ENCODE measurements at regions not wholly inside any gene's neighbourhood (a gene's known extent, or its start where the extent isn't known, plus 50 kb on each side); places are given as distances from the start of the nearest gene placed in this dataset.

DNA sequence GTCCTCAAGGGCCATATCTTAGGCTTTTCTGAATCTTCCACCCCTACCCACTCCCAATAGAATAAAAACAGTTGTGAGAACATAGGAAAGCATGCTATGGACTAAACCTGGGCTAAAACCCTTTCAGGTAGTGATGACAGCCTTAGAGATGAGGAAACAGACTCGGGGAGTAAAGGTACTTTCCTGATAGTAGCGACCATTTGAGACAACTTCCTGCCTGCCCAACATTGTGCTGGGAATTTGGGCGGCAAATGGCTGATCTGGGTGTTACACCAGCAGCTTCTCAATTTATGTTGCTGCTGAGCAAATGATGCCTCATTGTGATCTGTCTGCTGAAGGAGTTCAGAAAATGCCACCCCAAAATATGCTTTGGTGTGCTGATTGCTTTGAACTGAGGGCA, 66.6 kb downstream of the TMEM17 start:
- no peak for DNase-seq (ENCODE audit: low read depth)
- H3K4me3 ChIP-seq (ENCODE audit: low read depth, low read length), result no peak overlapping the region
- TF ChIP-seq, protein P1, sequence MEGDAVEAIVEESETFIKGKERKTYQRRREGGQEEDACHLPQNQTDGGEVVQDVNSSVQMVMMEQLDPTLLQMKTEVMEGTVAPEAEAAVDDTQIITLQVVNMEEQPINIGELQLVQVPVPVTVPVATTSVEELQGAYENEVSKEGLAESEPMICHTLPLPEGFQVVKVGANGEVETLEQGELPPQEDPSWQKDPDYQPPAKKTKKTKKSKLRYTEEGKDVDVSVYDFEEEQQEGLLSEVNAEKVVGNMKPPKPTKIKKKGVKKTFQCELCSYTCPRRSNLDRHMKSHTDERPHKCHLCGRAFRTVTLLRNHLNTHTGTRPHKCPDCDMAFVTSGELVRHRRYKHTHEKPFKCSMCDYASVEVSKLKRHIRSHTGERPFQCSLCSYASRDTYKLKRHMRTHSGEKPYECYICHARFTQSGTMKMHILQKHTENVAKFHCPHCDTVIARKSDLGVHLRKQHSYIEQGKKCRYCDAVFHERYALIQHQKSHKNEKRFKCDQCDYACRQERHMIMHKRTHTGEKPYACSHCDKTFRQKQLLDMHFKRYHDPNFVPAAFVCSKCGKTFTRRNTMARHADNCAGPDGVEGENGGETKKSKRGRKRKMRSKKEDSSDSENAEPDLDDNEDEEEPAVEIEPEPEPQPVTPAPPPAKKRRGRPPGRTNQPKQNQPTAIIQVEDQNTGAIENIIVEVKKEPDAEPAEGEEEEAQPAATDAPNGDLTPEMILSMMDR (IDR thresholded peaks at IDR 0.05; ENCODE audit: insufficient read depth, low read length), result no peak

DNA sequence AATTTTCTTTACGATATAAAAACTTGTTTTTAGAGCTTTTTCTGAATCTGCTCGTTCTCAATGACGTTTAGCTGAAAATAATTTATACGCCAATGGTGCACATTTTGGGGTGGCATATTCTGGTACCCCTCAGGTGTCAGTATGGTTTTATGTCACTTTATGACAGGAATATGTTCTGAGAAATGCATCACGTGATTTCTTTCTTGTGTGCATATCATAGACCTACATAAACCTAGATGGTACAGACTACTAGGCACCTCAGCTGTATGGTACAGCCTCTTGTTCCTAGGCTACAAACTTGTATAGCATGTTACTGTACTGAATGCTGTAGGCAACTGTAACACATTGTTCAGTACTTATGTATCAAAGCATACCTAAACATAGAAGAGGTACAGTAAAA, 68.2 kb downstream of the TMEM17 start:
- no peak overlapping the region for H3K4me3 ChIP-seq (ENCODE audit: low read depth, low read length)
- TF ChIP-seq, protein P1 (IDR thresholded peaks at IDR 0.05; ENCODE audit: insufficient read depth, low read length), result no peak
- no peak for DNase-seq (ENCODE audit: low read depth)

DNA sequence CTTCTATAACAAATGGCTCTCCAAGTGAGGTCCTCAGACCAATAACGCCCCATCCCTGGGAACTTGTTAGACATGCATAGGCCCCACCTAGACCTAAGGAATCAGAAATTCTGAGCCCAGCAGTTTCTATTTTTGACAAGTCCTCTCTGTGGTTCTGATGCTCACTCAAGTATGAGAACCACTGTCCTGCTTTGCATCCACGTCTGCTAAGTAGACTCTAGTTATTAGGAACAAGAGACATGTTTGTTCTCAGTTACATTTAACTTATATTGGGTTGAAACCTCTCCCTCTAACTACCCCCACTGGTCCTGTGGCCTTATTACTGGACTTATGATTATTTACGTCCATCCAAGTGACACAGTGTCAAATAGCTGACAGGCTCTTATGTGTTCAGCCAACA, 70.3 kb downstream of the TMEM17 start:
- DNase-seq (ENCODE audit: low read depth), result no peak
- H3K4me3 ChIP-seq (ENCODE audit: low read depth, low read length), result no peak overlapping the region
- TF ChIP-seq, protein P1 (IDR thresholded peaks at IDR 0.05; ENCODE audit: insufficient read depth, low read length), result no peak

DNA sequence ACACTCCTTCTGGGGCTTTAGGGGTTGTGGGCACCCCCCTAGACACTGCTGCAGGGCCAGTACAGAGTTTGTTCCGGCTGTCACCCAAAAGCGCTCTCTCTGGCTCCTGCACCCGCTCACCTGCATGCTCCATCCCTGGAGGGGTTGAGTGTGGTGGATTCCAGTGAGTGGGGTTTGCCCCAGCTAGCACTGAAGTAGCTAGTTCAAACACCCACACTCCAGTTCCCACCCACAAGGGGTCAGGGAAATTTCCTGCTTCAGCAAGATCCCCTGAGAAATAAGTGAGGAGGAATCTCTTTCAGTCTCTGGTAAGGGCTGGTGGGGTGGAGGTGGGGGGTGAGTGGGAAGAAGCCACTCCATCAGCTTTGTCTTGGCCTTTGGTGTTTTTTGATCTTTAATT, 73.6 kb downstream of the TMEM17 start:
- DNase-seq (ENCODE audit: low read depth), result no peak
- TF ChIP-seq, protein P1 (IDR thresholded peaks at IDR 0.05; ENCODE audit: insufficient read depth, low read length), result no peak
- H3K4me3 ChIP-seq (ENCODE audit: low read depth, low read length), result no peak overlapping the region

DNA sequence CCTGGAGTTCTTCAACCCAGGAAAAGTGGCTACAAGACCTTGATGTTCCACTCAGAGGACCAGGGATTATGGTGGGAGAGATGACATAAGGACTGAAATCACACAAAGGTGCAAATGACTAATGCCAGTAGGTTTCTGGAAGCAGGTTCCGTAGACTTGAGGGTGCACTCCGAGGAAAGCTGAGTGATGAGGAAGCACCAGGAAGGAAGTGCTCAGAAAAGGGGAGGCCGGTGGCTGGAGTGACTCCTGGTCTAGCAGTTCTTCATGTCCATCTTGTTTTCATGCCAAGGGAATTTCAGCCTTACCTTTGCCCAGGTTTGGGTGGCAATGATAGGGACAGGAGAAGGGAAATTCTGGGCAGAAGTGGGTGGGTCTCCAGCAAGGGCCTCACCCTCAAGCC, 74.5 kb downstream of the TMEM17 start:
- H3K4me3 ChIP-seq (ENCODE audit: low read depth, low read length), result no peak overlapping the region
- TF ChIP-seq, protein P1 (IDR thresholded peaks at IDR 0.05; ENCODE audit: insufficient read depth, low read length), result no peak
- no peak for DNase-seq (ENCODE audit: low read depth)

DNA sequence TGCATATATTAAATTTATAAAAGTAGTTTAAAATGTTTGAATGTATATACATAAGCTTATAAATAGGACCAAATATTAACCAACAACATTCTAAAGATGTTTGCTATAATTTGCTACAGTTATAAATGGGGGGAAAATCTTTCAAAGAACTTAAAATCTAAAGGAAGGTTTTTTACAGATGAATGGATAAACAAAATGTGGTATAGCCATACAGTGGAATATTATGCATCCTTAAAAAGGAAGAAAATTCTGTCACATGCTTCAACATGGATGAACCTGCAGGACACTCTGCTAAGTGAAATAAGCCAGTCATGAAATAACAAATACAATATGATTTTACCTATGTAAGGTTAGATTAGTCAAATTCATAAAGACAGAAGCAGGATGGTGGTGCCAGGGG, 75.8 kb downstream of the TMEM17 start:
- TF ChIP-seq, protein P1 (IDR thresholded peaks at IDR 0.05; ENCODE audit: insufficient read depth, low read length), result no peak
- no peak for DNase-seq (ENCODE audit: low read depth)
- no peak overlapping the region for H3K4me3 ChIP-seq (ENCODE audit: low read depth, low read length)

DNA sequence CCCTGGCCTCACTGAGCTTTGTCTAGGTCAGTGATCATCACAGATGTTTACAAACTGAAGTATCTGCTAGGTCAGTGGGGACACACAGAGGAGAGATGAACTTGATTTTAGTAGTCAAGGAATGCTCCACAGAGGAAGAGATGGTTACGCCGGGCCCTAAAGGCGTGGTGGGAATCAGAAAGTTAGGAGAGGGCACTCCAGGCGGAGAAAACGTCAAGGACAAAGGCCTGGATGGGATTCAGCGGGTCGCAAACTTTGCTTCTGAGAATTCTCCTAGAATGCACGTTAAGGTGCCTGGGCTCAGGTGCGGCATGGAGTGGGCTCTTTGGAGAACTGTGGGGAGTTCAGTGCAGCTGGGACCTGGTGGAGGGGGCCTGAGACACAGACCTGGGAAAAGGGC, 78.8 kb downstream of the TMEM17 start:
- no peak for DNase-seq (ENCODE audit: low read depth)

More for the DNA sequence above, 78.8 kb downstream of the TMEM17 start:
- no peak overlapping the region for H3K4me3 ChIP-seq (ENCODE audit: low read depth, low read length)
- TF ChIP-seq, protein P1 (IDR thresholded peaks at IDR 0.05; ENCODE audit: insufficient read depth, low read length), result no peak

Measured in fibroblast of the aortic adventitia (primary cell).